GM12878 (cell line): ENCODE measurements at regions not wholly inside any gene's neighbourhood (a gene's known extent, or its start where the extent isn't known, plus 50 kb on each side); places are given as distances from the start of the nearest gene placed in this dataset.

ENCODE experiments used
- ATAC-seq: fragments of 200-7000 bp; cut with Tn5 transposase; 3 replicates; pipeline ENCODE4 v1.9.1; 2020; ENCODE audit warnings: mild to moderate bottlenecking, moderate library complexity
- BruUV-seq: library from RNA; stranded (reverse); fragments of 400-500 nt; replicated peaks from 2 replicates; lab custom pipeline; 2021; lab: Mats Ljungman, UMichigan
- CTCF ChIA-PET: fragments of 300-600 bp; sonication (Branson Sonifier 250); formaldehyde crosslinking; extraction: SDS; loops from one replicate; lab custom pipeline; 2021; ENCODE audit warnings: inconsistent platforms; lab: Yijun Ruan, JAX
- POLR2A ChIA-PET: fragments of 350-600 bp; formaldehyde crosslinking; extraction: SDS; loops from one replicate; lab custom pipeline; 2021; ENCODE audit warnings: inconsistent platforms; lab: Charles Lee
- RAD21 ChIA-PET: fragments of 300-600 bp; sonication (Branson Sonifier 250); formaldehyde crosslinking; loops from one replicate; lab custom pipeline; 2023; ENCODE audit warnings: antibody characterized with exemption; ENCODE audit not compliant: unreplicated experiment; lab: Charles Lee
- SMC1A ChIA-PET: fragments of 300-600 bp; sonication (Branson Sonifier 250); formaldehyde crosslinking; loops from one replicate; lab custom pipeline; 2023; ENCODE audit not compliant: unreplicated experiment, uncharacterized antibody; lab: Charles Lee
- DNase-seq: peaks from one replicate; pipeline ENCODE4 v3.0.0-alpha.2; 2011; ENCODE audit warnings: low read depth, low spot score
- FAIRE-seq: peaks from 3 replicates; lab custom pipeline; 2011; peaks lifted over from hg19 to GRCh38; lab: Jason Lieb, UNC
- H2AFZ ChIP-seq: 2 replicates; pipeline ENCODE4 v1.6.0; 2011; ENCODE audit warnings: low read depth, low read length, control low read depth; ENCODE audit not compliant: control insufficient read depth
- H3K27ac ChIP-seq: 2 replicates; pipeline ENCODE4 v1.5.1; 2011; ENCODE audit warnings: control low read depth; ENCODE audit not compliant: control insufficient read depth, insufficient read depth
- H3K27me3 ChIP-seq, 2 experiments: replicated peaks in 1 of 2; 2 replicates each; pipeline versions ENCODE4 v1.6.0 to v1.6.1; 2011; ENCODE audit warnings: low read length in 1 of 2; ENCODE audit not compliant: control insufficient read depth in 2 of 2, insufficient read depth in 2 of 2
- H3K36me3 ChIP-seq, 2 experiments: 2 replicates each; pipeline ENCODE4 v1.5.1; 2011; ENCODE audit warnings: low read length in 1 of 2; ENCODE audit not compliant: control insufficient read depth in 2 of 2, insufficient read depth in 2 of 2
- H3K4me1 ChIP-seq: 2 replicates; pipeline ENCODE4 v1.6.1; 2011; ENCODE audit warnings: mild to moderate bottlenecking, low read length, moderate library complexity, mixed read lengths; ENCODE audit not compliant: control insufficient read depth, insufficient read depth
- H3K4me2 ChIP-seq: 2 replicates; pipeline ENCODE4 v1.6.0; 2011; ENCODE audit warnings: control low read depth; ENCODE audit not compliant: control insufficient read depth, insufficient read depth
- H3K4me3 ChIP-seq: fragments of 200-600 bp; sonication (generic); 2 replicates; pipeline ENCODE4 v1.5.1; 2016
- H3K79me2 ChIP-seq: 2 replicates; pipeline ENCODE4 v1.6.0; 2011; ENCODE audit warnings: low read length; ENCODE audit not compliant: control insufficient read depth, insufficient read depth
- H3K9ac ChIP-seq: 2 replicates; pipeline ENCODE4 v1.8.0; 2011; ENCODE audit warnings: low read length, control low read depth, mixed read lengths; ENCODE audit not compliant: control insufficient read depth, insufficient read depth
- H3K9me3 ChIP-seq: replicated peaks from 3 replicates; pipeline ENCODE4 v1.5.1; 2011; ENCODE audit warnings: mild to moderate bottlenecking, low read length; ENCODE audit not compliant: control insufficient read depth, insufficient read depth
- H4K20me1 ChIP-seq: 2 replicates; pipeline ENCODE4 v1.6.0; 2011; ENCODE audit not compliant: control insufficient read depth, insufficient read depth
- CHD2 ChIP-seq: IDR thresholded peaks from 2 replicates; pipeline ENCODE4 v1.6.1; 2011; ENCODE audit warnings: low read depth, low read length, improper control_type of control experiment, borderline replicate concordance
- EED ChIP-seq: sonication (generic); IDR thresholded peaks from 2 replicates; pipeline ENCODE4 v1.6.1; 2016; ENCODE audit warnings: antibody characterized with exemption, low read depth
- HSF1 ChIP-seq: fragments of 150-350 bp; IDR thresholded peaks from 2 replicates; pipeline ENCODE4 v1.6.1; 2014; ENCODE audit warnings: mild to moderate bottlenecking, low read depth, low read length
- PAX5 ChIP-seq: IDR thresholded peaks from 2 replicates; pipeline ENCODE4 v1.6.1; 2011; ENCODE audit warnings: low read depth, low read length, borderline replicate concordance
- USF2 ChIP-seq: IDR thresholded peaks from 2 replicates; pipeline ENCODE4 v1.6.1; 2011; ENCODE audit warnings: low read depth, low read length, improper control_type of control experiment, borderline replicate concordance
- ZBED1 ChIP-seq: IDR thresholded peaks from 2 replicates; pipeline ENCODE4 v1.6.1; 2016; ENCODE audit warnings: borderline replicate concordance
- WGBS: methylation state at CpG from one replicate; pipeline ENCODE4 v1.1.6; 2016; ENCODE audit warnings: low lambda C conversion rate; ENCODE audit not compliant: insufficient replicate concordance, insufficient coverage; ENCODE audit errors: missing lambda C conversion rate; 5-methylcytosine and 5-hydroxymethylcytosine counted together
- in situ Hi-C: fragments of 300-500 bp; cut with MboI; formaldehyde crosslinking; loops from 9 replicates; pipeline ENCODE4 v1.14.3; 2018; ENCODE audit warnings: mixed read lengths
- intact Hi-C: fragments of 100-400 bp; cut with micrococcal nuclease; formaldehyde crosslinking; loops from one replicate; pipeline ENCODE4 v1.14.2; 2022; ENCODE audit not compliant: unreplicated experiment

DNA sequence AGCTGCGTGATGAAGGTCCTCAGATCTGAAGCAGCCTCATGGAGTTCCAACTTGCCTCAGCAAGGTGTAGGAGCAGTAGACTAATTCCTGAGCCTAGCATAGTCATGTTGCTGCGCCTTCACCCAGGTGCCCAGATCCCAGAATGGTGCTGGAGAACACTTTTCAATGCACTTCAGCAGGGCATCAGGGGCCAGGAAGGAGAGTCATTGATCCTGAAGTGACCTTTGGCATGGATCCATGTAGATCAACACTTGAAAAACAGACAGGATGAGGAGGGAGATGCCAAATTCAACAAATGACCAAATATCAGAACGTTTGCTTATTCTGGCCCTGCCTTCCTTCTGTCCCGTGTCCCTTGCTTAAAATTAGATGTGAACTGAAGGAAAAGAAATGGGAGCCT, 91.9 kb downstream of the LEPR start:
- Histone ChIP-seq H3K9ac (no peak overlapping the region), H3K27me3 (no peaks in the 10 kb centered on the region), H3K9me3 (no peaks in the 10 kb centered on the region), H3K36me3 (no peaks in the 10 kb centered on the region), H3K4me1 (no peaks in the 10 kb centered on the region), H2AFZ (no peak overlapping the region), H3K4me3 (no peak overlapping the region), H3K4me2 (no peak overlapping the region), H4K20me1 (no peaks in the 10 kb centered on the region), H3K27ac (no peak overlapping the region), H3K79me2 (no peaks in the 10 kb centered on the region)
- TF ChIP-seq EED = no peak
- TF ChIP-seq ZBED1 = no peak
- no peak for TF ChIP-seq CHD2
- TF ChIP-seq HSF1 = no peak
- TF ChIP-seq USF2 = no peak
- TF ChIP-seq PAX5 = no peak
- ChIA-PET RAD21 (no interaction called here), POLR2A (no interaction called here), SMC1A (interaction anchor here (1.3 kb wide), 1 partner anchor 81 kb away, joined by 3 read pairs; no protein-coding TSS in a partner anchor), CTCF (no interaction called here)
- 21% methylated on average over 4 of the region's 4 CpGs for WGBS
- no peak for FAIRE-seq
- in situ Hi-C loops (no loop called here), intact Hi-C loops (no loop called here)
- no TSS peak for BruUV-seq
- no peak for ATAC-seq
- DNase-seq = no peak
